OCI-LY1 (cell line): ENCODE measurements at regions not wholly inside any gene's neighbourhood (a gene's known extent, or its start where the extent isn't known, plus 50 kb on each side); places are given as distances from the start of the nearest gene placed in this dataset.

Experiments
- EZH2 ChIP-seq: fragments of 200-600 bp; sonication (generic), shearing (Covaris generic); IDR thresholded peaks from 2 replicates; pipeline ENCODE4 v1.8.0; 2017; ENCODE audit warnings: borderline replicate concordance, mixed run types, mild to moderate bottlenecking, antibody characterized with exemption, low read length, moderate library complexity, mixed read lengths
- TF ChIP-seq, protein P1 (sequence below): fragments of 200-600 bp; sonication (generic), shearing (Covaris generic); IDR thresholded peaks from 2 replicates; pipeline ENCODE4 v1.5.1; 2017; ENCODE audit warnings: mild to moderate bottlenecking, antibody characterized with exemption, low read length, moderate library complexity, mixed read lengths

DNA sequence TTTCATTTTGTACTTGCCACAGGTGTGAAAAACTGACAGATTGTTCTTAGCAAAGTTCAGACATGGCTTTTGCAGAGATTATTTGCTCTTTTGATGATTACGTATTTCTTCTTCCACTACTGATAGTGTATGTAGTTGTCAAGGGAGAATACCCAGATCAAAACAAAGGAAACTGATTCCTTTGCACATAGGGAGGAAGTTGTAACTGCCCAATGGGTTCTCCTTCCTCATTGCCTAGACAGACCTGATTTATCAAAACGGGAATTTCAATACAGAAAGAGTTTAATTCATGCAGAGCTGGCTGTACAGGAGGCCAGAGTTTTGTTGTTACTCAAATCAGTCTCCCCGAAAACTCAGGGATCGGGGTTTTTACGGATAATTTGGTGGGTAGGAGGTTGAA lies 214.7 kb downstream of the BCAS1 start:
- no peak for TF ChIP-seq EZH2
- TF ChIP-seq, protein P1, sequence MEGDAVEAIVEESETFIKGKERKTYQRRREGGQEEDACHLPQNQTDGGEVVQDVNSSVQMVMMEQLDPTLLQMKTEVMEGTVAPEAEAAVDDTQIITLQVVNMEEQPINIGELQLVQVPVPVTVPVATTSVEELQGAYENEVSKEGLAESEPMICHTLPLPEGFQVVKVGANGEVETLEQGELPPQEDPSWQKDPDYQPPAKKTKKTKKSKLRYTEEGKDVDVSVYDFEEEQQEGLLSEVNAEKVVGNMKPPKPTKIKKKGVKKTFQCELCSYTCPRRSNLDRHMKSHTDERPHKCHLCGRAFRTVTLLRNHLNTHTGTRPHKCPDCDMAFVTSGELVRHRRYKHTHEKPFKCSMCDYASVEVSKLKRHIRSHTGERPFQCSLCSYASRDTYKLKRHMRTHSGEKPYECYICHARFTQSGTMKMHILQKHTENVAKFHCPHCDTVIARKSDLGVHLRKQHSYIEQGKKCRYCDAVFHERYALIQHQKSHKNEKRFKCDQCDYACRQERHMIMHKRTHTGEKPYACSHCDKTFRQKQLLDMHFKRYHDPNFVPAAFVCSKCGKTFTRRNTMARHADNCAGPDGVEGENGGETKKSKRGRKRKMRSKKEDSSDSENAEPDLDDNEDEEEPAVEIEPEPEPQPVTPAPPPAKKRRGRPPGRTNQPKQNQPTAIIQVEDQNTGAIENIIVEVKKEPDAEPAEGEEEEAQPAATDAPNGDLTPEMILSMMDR = no peak
